ENCODE measurements at regions not wholly inside any gene's neighbourhood (a gene's known extent, or its start where the extent isn't known, plus 50 kb on each side); places are given as distances from the start of the nearest gene placed in this dataset.

DNA sequence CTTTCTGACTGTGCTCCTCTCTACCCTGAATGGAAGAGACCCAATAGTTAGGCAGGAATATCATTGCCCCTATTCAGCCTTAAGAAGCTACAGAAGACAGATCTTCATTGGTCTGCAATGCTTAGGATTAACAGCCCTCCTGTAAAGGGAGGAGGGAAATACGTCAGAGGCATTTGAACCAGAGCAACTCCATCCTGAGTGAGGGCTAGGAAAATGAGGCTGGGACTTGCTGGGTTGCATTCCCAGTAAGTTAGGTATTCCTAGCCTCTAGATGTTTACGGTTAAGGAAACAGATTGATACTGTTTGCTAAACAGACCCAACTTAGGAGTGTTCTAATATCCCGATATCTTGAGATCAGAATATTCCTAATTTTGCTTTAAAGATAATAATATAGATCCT is 63.5 kb downstream of the PCDH18 start:
- WGBS (ENCODE audit: insufficient coverage) = 86% methylated on average over 1 of the region's 3 CpGs
- Histone ChIP-seq H3K4me1 (ENCODE audit: control insufficient read depth, insufficient read depth, low read length) (no peaks in the 10 kb centered on the region), H3K36me3 (ENCODE audit: control insufficient read depth, insufficient read depth, low read length) (no peaks in the 10 kb centered on the region), H3K4me3 (ENCODE audit: low read length) (no peak overlapping the region), H3K9me3 (replicated peaks; ENCODE audit: control insufficient read depth, low read depth, low read length) (peaks cover 4% of the 10 kb centered on the region), H3K27me3 (ENCODE audit: control insufficient read depth, insufficient read depth, low read length) (no peaks in the 10 kb centered on the region), H3K27ac (ENCODE audit: low read length) (no peak overlapping the region)
- DNase-seq = no peak

- no peak for DNase-seq
- H3K9me3 ChIP-seq (replicated peaks; ENCODE audit: control insufficient read depth, low read depth, low read length) = peaks cover 4% of the 10 kb centered on the region
- no peaks in the 10 kb centered on the region for H3K27me3 ChIP-seq (ENCODE audit: control insufficient read depth, insufficient read depth, low read length)
- no peak overlapping the region for H3K4me3 ChIP-seq (ENCODE audit: low read length)
- no peaks in the 10 kb centered on the region for H3K36me3 ChIP-seq (ENCODE audit: control insufficient read depth, insufficient read depth, low read length)
- no peaks in the 10 kb centered on the region for H3K4me1 ChIP-seq (ENCODE audit: control insufficient read depth, insufficient read depth, low read length)
- no peak overlapping the region for H3K27ac ChIP-seq (ENCODE audit: low read length)
These were observed 64.8 kb downstream of the PCDH18 start for GRCh38 chr4:137467537-137467936.

DNA sequence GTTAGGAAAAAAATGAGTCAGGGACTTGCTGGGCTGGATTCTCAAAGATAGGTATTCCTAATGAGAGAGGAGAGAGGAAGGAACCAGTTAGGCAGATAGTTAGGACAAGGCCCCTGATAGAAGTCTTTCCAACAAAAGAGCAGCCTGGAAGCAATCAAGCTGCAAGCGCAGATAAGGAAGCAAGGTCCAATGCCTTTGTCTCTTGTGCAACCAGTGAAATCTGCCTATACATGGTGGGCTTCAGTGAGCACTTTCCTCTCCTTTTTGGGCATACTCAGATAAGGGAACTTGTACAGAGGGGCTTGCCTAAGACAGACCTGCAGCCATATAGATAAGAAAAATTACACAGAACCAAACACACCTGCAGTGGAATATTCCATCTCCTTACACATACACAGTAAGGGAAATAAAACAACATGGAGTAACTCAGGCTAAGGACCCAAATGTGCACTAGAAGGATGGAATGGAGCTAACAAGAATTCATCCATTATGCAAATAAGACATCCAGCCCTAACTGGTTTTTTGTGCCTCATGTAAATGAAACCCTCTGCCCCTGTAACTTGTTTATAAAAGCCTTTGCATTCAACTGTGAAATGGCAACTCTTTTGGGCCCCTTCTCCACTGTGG is 68.8 kb downstream of the PCDH18 start:
- DNase-seq = no peak
- Histone ChIP-seq H3K36me3 (ENCODE audit: control insufficient read depth, insufficient read depth, low read length) (no peaks in the 10 kb centered on the region), H3K27ac (ENCODE audit: low read length) (no peak overlapping the region), H3K27me3 (ENCODE audit: control insufficient read depth, insufficient read depth, low read length) (no peaks in the 10 kb centered on the region), H3K4me1 (ENCODE audit: control insufficient read depth, insufficient read depth, low read length) (no peaks in the 10 kb centered on the region), H3K9me3 (replicated peaks; ENCODE audit: control insufficient read depth, low read depth, low read length) (peaks cover 4% of the 10 kb centered on the region), H3K4me3 (ENCODE audit: low read length) (no peak overlapping the region)
- no CpG with 5 or more reads among the region's 1 CpG for WGBS (ENCODE audit: insufficient coverage)

GRCh38 chr4:137455647-137456321 is 76.5 kb downstream of the PCDH18 start:
- Histone ChIP-seq H3K9me3 (replicated peaks; ENCODE audit: control insufficient read depth, low read depth, low read length) (no peaks in the 10 kb centered on the region), H3K4me1 (ENCODE audit: control insufficient read depth, insufficient read depth, low read length) (no peaks in the 10 kb centered on the region), H3K36me3 (ENCODE audit: control insufficient read depth, insufficient read depth, low read length) (no peaks in the 10 kb centered on the region), H3K4me3 (ENCODE audit: low read length) (no peak overlapping the region), H3K27ac (ENCODE audit: low read length) (no peak overlapping the region), H3K27me3 (ENCODE audit: control insufficient read depth, insufficient read depth, low read length) (no peaks in the 10 kb centered on the region)
- no peak for DNase-seq
- no CpG with 5 or more reads among the region's 5 CpGs for WGBS (ENCODE audit: insufficient coverage)

GRCh38 chr4:137454767-137455166 is 77.5 kb downstream of the PCDH18 start:
- Histone ChIP-seq H3K27me3 (ENCODE audit: control insufficient read depth, insufficient read depth, low read length) (no peaks in the 10 kb centered on the region), H3K9me3 (replicated peaks; ENCODE audit: control insufficient read depth, low read depth, low read length) (no peaks in the 10 kb centered on the region), H3K36me3 (ENCODE audit: control insufficient read depth, insufficient read depth, low read length) (no peaks in the 10 kb centered on the region), H3K27ac (ENCODE audit: low read length) (no peak overlapping the region), H3K4me3 (ENCODE audit: low read length) (no peak overlapping the region), H3K4me1 (ENCODE audit: control insufficient read depth, insufficient read depth, low read length) (no peaks in the 10 kb centered on the region)
- no peak for DNase-seq

- Histone ChIP-seq H3K9me3 (replicated peaks; ENCODE audit: control insufficient read depth, low read depth, low read length) (no peaks in the 10 kb centered on the region), H3K4me3 (ENCODE audit: low read length) (no peak overlapping the region), H3K36me3 (ENCODE audit: control insufficient read depth, insufficient read depth, low read length) (no peaks in the 10 kb centered on the region), H3K27ac (ENCODE audit: low read length) (no peak overlapping the region), H3K4me1 (ENCODE audit: control insufficient read depth, insufficient read depth, low read length) (no peaks in the 10 kb centered on the region), H3K27me3 (ENCODE audit: control insufficient read depth, insufficient read depth, low read length) (no peaks in the 10 kb centered on the region)
- no peak for DNase-seq
- no CpG with 5 or more reads among the region's 1 CpG for WGBS (ENCODE audit: insufficient coverage)
These were observed 79.5 kb downstream of the PCDH18 start for GRCh38 chr4:137452799-137453198.

DNA sequence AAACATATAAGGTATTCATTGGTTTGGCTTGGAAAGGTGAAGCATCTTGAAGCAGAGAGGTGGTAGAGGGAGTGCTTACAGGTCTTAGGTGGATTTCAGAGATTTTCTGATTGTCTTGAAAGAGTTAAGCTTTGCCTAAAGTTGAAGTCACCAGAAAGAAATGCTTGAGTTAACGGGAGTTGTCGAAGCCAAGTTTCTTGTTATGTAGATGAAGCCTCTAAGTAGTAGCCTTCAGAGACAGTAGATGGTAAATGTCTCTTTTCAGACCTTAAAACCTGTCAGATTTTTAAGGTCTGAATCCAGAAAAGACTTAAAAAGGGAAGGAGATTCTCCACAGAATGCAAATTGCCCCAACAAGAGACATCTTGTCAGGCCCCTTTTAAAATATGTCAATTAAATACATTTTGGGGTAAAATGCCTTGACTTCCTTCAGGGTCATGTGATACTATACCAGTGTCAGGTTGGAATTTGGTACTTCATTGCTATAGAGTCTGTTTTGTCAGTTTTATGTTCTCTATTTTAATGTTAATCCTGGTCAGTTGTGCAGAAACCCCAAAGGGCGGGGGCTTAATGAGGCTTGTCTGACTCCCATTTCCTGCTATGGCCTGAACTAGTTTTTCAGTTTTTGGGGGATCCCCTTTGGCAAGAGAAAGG is 81.0 kb downstream of the PCDH18 start:
- Histone ChIP-seq H3K9me3 (replicated peaks; ENCODE audit: control insufficient read depth, low read depth, low read length) (no peaks in the 10 kb centered on the region), H3K4me3 (ENCODE audit: low read length) (no peak overlapping the region), H3K27ac (ENCODE audit: low read length) (no peak overlapping the region), H3K4me1 (ENCODE audit: control insufficient read depth, insufficient read depth, low read length) (no peaks in the 10 kb centered on the region), H3K27me3 (ENCODE audit: control insufficient read depth, insufficient read depth, low read length) (no peaks in the 10 kb centered on the region), H3K36me3 (ENCODE audit: control insufficient read depth, insufficient read depth, low read length) (no peaks in the 10 kb centered on the region)
- no peak for DNase-seq
- 20% methylated on average over 1 of the region's 3 CpGs for WGBS (ENCODE audit: insufficient coverage)

DNA sequence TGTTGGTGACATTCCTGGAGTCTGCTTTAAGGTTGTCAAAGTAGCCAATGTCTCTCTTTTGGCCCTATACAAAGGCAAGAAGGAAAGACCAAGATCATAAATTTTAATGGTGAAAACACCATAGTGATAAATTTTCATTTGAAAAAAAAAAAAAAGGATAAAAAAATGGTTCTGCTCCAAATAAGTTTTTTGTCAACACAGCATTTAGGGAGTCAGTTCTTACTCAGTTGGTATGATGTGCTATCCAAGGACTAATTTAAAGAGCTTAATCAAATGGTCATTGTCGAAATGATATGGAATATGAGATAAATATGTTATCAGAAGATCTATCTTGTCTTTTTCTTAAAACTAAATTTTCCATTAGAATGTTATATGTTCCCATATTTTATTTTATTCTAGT is 83.9 kb downstream of the PCDH18 start:
- no CpG with 5 or more reads among the region's 1 CpG for WGBS (ENCODE audit: insufficient coverage)
- H3K4me3 ChIP-seq (ENCODE audit: low read length) = no peak overlapping the region
- H3K36me3 ChIP-seq (ENCODE audit: control insufficient read depth, insufficient read depth, low read length) = no peaks in the 10 kb centered on the region
- no peaks in the 10 kb centered on the region for H3K9me3 ChIP-seq (replicated peaks; ENCODE audit: control insufficient read depth, low read depth, low read length)
- DNase-seq = no peak
- no peak overlapping the region for H3K27ac ChIP-seq (ENCODE audit: low read length)
- no peaks in the 10 kb centered on the region for H3K27me3 ChIP-seq (ENCODE audit: control insufficient read depth, insufficient read depth, low read length)
- H3K4me1 ChIP-seq (ENCODE audit: control insufficient read depth, insufficient read depth, low read length) = no peaks in the 10 kb centered on the region

DNA sequence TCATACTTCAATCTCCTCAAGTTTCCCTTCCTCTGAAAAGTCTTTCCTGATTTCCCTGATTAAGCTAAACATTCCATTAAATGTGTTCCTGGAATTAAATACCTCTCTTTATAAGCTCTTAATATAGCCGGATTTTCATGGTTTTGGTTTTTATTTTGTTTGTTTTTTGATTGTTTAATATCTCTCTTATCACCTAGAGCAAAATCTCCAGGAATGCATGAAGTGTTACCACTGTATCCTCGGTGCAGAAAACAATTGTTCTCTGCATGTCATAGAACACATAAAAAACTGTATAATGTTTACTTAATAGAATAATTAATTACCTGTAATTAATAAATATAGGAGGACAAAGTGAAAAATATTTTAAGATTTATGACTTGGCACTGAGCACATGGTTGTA is 86.2 kb downstream of the PCDH18 start:
- Histone ChIP-seq H3K27ac (ENCODE audit: low read length) (no peak overlapping the region), H3K9me3 (replicated peaks; ENCODE audit: control insufficient read depth, low read depth, low read length) (no peaks in the 10 kb centered on the region), H3K4me1 (ENCODE audit: control insufficient read depth, insufficient read depth, low read length) (no peaks in the 10 kb centered on the region), H3K4me3 (ENCODE audit: low read length) (no peak overlapping the region), H3K36me3 (ENCODE audit: control insufficient read depth, insufficient read depth, low read length) (no peaks in the 10 kb centered on the region), H3K27me3 (ENCODE audit: control insufficient read depth, insufficient read depth, low read length) (no peaks in the 10 kb centered on the region)
- no CpG with 5 or more reads among the region's 2 CpGs for WGBS (ENCODE audit: insufficient coverage)
- DNase-seq = no peak

DNA sequence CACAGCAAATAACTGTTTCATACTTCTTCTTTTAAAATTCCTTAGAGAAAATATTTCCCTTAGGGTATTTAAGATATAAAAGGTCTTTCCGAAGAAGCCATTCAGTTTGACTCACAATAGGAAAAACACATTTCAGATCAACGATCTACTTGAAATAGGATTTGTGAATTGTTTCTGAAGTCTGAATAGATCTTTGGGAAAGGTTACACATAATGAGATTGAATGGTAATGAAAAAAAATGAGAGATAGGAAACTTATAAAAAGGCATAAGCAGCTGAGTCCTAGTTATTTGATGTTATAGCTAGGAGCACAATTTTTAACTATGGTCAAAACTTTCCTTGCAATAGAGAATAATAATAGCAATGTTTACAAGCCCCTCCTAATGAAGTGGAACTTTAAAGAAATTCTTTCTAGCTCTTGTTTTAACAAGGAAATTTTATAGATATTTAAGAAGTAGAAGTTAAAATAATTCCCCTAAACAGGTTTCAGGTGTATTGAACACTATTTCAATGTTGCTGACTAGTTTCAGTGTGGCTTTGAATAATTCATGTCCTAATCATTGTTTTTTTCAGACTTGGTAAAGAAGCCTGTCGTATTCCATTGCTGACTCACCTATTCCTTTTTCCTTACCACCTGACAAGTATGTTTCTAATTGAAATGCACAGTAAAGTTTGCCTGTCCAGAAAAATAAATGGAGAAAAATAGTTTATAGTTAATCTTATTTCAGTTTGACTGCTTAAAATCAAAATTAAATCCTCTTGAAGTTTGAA is 89.1 kb downstream of the PCDH18 start:
- DNase-seq = no peak
- WGBS (ENCODE audit: insufficient coverage) = no CpG with 5 or more reads among the region's 3 CpGs
- Histone ChIP-seq H3K9me3 (replicated peaks; ENCODE audit: control insufficient read depth, low read depth, low read length) (no peaks in the 10 kb centered on the region), H3K27ac (ENCODE audit: low read length) (no peak overlapping the region), H3K27me3 (ENCODE audit: control insufficient read depth, insufficient read depth, low read length) (no peaks in the 10 kb centered on the region), H3K4me1 (ENCODE audit: control insufficient read depth, insufficient read depth, low read length) (no peaks in the 10 kb centered on the region), H3K4me3 (ENCODE audit: low read length) (no peak overlapping the region), H3K36me3 (ENCODE audit: control insufficient read depth, insufficient read depth, low read length) (no peaks in the 10 kb centered on the region)

Measured in muscle of leg (tissue), 3 donors.